HG03378 (cell line): ENCODE measurements at regions not wholly inside any gene's neighbourhood (a gene's known extent, or its start where the extent isn't known, plus 50 kb on each side); places are given as distances from the start of the nearest gene placed in this dataset.

Experiments used
- ATAC-seq: cut with Tn5 transposase; IDR thresholded peaks from one replicate; pipeline ENCODE4 v1.9.1; 2021; ENCODE audit warnings: mild to moderate bottlenecking, moderate library complexity; ENCODE audit not compliant: unreplicated experiment

DNA sequence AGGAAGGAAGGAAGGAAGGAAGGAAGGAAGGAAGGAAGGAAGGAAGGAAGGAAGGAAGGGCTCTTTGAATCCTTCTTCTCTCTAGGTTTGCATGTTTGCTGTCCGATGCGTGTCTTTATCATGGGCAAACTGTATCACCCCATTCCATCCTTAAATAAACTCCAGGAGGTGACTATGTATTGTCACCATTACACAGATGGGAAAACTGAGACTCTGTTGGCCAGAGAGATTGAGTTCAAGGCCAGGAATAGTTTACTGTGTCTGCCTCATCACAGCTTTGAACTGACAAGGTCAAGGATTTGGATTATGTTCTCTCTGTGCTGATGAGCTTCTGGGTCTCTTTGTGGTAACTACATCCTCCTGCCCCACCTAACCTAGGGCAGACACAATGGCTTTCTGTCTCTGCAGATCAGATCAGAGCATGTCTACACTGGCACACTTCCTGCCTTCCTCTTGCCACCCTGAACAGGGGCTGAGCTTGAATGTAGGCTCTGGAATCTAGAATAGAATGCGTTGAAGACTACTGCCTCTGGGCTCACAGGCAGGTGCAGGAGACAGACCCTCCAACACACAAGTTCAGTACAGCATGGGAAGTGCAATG is 78.9 kb upstream of the MAP1LC3B2 start:
- no peak for ATAC-seq

GRCh38 chr12:116481726-116482125 is 77.5 kb upstream of the MAP1LC3B2 start:
- no peak for ATAC-seq

- ATAC-seq: no peak
Observed at GRCh38 chr12:116482179-116482578, 77.0 kb upstream of the MAP1LC3B2 start.

GRCh38 chr12:116482859-116483258 is 76.3 kb upstream of the MAP1LC3B2 start:
- ATAC-seq: no peak

- no peak for ATAC-seq
Observed at GRCh38 chr12:116483959-116484750, 75.0 kb upstream of the MAP1LC3B2 start.

GRCh38 chr12:116484807-116485206 is 74.4 kb upstream of the MAP1LC3B2 start:
- no peak for ATAC-seq

- ATAC-seq: no peak
Observed at GRCh38 chr12:116489116-116489515, 70.1 kb upstream of the MAP1LC3B2 start.

DNA sequence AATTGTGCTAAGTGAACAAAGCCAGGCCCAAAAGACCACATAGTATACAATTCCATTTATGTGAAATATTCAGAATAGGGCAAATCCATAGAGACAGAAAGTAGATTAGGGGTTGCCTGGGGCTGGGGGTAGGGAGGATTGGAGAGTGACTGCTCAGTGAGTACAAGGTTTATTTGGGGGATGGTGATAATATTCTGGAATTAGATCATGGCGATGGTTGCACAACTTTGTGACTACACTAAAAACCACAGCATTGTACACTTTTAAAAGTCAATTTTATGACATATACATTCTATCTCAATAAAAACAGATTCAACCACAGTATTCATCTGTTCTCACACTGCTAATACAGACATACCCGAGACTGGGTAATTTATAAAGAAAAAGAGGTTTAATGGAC is 68.7 kb upstream of the MAP1LC3B2 start:
- no peak for ATAC-seq

DNA sequence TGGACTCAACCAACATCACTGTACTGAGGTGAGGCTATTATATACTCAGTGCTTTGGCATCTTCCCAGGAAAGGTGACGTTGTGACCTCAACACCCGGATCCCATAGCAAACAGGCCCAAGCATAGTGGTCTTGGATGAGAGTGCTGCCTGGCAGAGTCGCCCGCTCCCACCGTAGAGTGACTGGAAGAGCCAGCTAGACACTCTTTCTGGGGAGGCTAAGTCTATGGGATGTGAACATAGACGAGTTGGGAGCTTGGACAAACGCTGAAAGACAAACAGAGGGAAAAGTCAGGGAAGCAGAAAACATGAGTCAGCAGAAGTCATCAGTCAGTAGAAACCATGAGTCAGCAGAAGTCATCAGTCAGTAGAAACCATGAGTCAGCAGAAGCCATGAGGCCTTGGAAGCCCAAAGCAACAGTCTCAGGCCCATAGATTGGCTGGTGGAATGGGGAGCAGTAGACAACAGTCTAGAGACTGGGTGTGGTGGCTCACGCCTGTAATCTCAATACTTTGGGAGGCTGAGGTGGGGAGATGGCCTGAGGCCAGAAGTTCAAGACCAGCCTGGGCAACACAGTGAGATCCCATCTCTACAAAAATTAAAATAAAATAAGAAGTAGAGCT is 66.4 kb upstream of the MAP1LC3B2 start:
- no peak for ATAC-seq

DNA sequence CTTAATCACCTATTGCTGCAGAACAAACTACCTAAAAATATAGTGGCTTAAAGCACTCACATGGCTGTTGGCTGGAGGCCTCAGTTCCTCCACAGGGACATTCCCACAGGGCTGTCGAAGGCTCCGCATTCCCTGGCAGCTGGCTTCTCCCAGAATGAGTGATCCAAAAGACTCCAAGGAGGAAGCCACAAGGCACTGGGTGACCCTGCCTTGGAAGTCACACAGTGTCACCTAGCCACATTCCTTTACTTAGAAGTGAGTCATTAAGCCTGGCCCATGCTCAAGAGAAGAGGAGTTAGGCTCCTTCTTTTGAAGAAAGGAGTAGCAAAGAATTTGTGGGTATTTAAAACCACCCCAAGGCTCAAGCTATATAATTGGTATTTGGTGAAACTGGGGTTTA is 63.9 kb upstream of the MAP1LC3B2 start:
- no peak for ATAC-seq

GRCh38 chr12:116497051-116497591 is 62.1 kb upstream of the MAP1LC3B2 start:
- ATAC-seq: no peak

DNA sequence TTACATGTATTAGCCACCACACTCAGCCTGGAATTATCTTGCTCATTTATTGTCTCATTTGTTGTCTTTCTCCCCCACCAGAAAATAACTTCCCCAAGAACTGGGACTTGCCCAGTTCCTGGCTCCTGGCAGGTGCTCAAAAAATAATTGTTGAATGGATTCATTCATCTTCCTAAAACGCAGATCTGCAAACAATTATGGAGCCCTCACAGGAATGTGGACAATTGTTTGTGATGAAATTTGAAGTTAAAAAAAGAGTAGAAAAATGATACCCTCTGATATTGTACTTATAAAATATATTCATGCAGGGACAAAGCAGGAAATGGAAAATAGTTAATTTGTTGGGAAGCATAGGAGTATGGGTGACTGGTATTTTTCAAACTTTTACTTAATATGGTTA is 60.7 kb upstream of the MAP1LC3B2 start:
- no peak for ATAC-seq

DNA sequence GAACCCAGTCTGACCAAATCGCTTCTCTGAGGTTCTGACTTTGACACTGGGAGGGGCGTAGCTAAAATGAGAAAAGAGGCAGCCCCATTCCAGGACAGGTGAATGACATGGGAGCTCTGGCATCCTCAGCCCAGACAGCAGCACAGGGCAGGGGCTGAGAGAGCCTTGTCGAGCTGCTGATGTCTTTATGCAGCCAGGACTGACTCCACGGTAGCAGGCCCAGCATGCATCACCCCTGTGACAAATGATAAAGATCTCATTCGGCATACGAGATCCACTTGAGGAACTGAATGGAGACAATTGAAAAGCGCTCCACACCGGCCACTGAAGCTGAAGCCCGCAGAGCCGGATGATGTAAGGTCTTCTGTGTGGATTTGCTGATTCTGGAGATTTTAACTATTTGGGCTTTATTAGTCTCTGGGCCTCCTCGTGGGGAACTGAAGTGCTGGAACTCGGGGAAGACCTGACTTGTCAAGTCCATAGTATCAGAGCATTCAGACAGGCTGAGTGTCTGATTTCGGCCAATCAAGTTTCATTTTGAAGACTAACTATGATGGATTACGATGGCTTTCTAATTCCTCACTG is 56.9 kb upstream of the MAP1LC3B2 start:
- no peak for ATAC-seq

GRCh38 chr12:116502989-116503496 is 56.1 kb upstream of the MAP1LC3B2 start:
- ATAC-seq: no peak

DNA sequence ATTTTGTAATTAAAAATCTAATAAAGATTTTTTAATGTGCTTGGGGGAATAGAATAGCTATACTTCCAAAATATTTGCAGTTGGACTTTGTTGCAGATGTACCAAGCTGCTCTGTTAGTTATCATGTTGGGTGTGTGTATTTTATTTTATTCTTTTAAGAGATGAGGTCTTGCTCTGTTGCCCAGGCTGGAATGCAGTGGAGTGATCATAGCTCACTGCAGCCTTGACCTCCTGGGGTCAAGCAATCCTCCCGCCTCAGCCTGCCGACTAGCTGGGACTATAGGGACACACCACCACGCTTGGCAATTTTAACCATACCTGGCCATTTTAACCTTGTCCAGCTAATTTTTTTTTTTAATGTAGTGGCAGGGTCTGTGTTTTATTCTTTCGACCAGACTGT is 54.7 kb upstream of the MAP1LC3B2 start:
- no peak for ATAC-seq

- no peak for ATAC-seq
Observed at GRCh38 chr12:116506697-116507064, 52.5 kb upstream of the MAP1LC3B2 start.

DNA sequence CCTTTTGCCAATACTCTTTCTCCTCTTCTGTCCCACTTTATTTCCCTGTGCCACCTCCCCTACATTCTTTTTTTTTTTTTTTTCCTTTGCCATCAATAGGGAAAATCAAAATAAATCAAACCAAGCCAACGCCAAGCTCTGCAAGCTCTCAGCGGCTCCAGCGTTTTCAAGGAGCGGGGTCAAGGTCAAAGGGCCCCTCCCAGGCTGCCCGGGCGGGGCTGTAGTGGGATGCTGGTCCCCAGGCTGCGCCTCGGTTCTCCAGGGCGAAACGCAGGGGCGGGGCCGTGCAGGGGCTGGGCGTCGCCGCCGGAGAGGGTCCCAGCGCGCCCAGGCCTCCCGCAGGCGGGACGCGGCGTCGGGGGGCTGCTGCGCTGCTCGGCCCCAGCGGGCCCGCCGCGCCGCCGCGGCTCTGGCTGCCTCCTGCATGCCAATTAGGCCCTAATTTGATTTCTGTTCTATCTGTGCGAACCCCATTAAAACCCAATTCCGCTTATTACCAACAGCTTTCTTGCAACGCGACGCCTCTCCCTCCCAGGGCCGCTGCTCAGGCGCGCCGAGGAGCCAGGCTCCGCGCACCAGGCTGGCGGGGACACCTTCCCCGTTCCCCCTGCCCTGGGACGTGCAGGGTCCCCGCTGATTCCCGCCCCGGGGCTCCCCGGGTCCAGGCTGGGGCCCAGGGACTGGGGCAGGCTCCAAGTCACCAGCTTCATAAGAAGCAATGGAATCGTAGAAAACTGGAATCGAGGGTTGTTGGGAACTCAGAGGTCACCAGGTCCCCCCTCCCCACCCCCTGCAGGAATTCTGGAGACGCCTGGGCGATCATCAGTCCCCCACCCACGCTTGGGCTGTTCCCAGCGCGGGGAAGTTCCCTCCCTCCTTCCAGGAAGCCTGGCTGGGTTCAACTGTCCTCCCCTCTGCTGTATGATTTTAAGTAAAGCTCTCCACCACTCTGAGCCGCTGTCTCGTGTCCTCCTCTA is 50.7 kb upstream of the MAP1LC3B2 start:
- ATAC-seq: no peak
